ENCODE measurements at regions not wholly inside any gene's neighbourhood (a gene's known extent, or its start where the extent isn't known, plus 50 kb on each side); places are given as distances from the start of the nearest gene placed in this dataset.

DNA sequence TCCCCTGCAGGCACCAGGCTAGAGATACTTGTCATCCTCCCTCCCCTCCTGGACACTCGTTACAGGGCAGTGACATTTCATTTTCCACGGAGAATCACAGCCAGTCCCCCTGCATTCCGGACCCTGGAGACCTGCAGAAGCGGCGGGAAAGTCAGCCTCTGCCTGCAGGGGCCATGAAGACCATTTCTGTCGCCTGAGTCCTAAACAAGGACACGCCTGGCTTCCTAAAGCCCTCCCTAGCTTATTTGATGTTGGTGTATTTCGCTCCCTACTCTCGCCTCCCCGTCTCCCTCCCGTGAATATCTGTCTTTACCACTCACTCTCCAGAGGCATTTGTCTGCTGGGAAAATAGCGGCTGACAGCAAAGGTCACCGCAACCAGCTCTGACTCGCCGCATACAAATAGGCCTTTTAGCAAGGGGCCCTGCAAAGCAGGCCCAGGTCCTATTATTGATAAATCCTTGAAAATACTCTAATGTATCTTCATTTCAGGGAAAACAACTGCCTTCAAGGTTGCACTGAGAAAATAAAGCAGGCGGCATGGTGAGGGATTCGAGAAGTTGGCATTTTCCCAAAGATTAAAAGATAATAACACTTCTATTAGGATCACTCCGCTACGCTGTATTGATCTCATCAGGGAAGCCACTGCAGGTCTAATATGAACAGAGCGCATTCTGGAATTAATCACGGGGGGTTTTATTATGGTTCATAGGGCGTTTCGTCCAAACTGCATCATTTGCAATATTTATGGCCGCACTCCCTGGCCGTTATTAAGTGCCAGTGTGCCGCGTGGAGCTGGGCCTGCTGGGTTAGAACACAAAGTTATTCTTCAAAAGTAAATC is 447.1 kb upstream of the CDH5 start:
- TF ChIP-seq, protein P1, sequence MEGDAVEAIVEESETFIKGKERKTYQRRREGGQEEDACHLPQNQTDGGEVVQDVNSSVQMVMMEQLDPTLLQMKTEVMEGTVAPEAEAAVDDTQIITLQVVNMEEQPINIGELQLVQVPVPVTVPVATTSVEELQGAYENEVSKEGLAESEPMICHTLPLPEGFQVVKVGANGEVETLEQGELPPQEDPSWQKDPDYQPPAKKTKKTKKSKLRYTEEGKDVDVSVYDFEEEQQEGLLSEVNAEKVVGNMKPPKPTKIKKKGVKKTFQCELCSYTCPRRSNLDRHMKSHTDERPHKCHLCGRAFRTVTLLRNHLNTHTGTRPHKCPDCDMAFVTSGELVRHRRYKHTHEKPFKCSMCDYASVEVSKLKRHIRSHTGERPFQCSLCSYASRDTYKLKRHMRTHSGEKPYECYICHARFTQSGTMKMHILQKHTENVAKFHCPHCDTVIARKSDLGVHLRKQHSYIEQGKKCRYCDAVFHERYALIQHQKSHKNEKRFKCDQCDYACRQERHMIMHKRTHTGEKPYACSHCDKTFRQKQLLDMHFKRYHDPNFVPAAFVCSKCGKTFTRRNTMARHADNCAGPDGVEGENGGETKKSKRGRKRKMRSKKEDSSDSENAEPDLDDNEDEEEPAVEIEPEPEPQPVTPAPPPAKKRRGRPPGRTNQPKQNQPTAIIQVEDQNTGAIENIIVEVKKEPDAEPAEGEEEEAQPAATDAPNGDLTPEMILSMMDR (IDR thresholded peaks at IDR 0.05), result no peak
- TF ChIP-seq POLR2AphosphoS5 (IDR thresholded peaks at IDR 0.05), result no peak

All from breast epithelium (tissue), 3 donors.